ENCODE measurements at regions not wholly inside any gene's neighbourhood (a gene's known extent, or its start where the extent isn't known, plus 50 kb on each side); places are given as distances from the start of the nearest gene placed in this dataset.

GRCh38 chr1:55932402-55932801, 647.0 kb downstream of the PLPP3 start:
- H3K4me1 ChIP-seq: peaks cover 15% of the 10 kb centered on the region
- no peak for TF ChIP-seq POLR2AphosphoS5 (IDR thresholded peaks at IDR 0.05)
- TF ChIP-seq CTCF (IDR thresholded peaks at IDR 0.05): no peak
- no peak for TF ChIP-seq EP300 (IDR thresholded peaks at IDR 0.05)
- no peak for TF ChIP-seq POLR2A (IDR thresholded peaks at IDR 0.05)
- no peak for DNase-seq (ENCODE audit: low spot score in 2 of 2)
- H3K36me3 ChIP-seq: no peaks in the 10 kb centered on the region
- no peak overlapping the region for H3K27ac ChIP-seq
- 83% methylated on average over 1 of the region's 1 CpG for WGBS
- no peaks in the 10 kb centered on the region for H3K9me3 ChIP-seq
- no peak overlapping the region for H3K4me3 ChIP-seq
- H3K27me3 ChIP-seq: no peaks in the 10 kb centered on the region

- DNase-seq (ENCODE audit: low spot score in 2 of 2): no peak
- WGBS: 40% methylated on average over 4 of the region's 4 CpGs
- no peaks in the 10 kb centered on the region for H3K27me3 ChIP-seq
- TF ChIP-seq POLR2AphosphoS5 (IDR thresholded peaks at IDR 0.05): no peak
- TF ChIP-seq EP300 (IDR thresholded peaks at IDR 0.05): no peak
- TF ChIP-seq POLR2A (IDR thresholded peaks at IDR 0.05): no peak
- no peak for TF ChIP-seq CTCF (IDR thresholded peaks at IDR 0.05)
- no peak overlapping the region for H3K27ac ChIP-seq
- H3K4me1 ChIP-seq: peaks cover 15% of the 10 kb centered on the region
- H3K36me3 ChIP-seq: no peaks in the 10 kb centered on the region
- no peaks in the 10 kb centered on the region for H3K9me3 ChIP-seq
- H3K4me3 ChIP-seq: no peak overlapping the region
Measured at GRCh38 chr1:55931081-55931940, 648.1 kb downstream of the PLPP3 start.

- Histone ChIP-seq H3K27me3 (no peaks in the 10 kb centered on the region), H3K36me3 (no peaks in the 10 kb centered on the region), H3K4me3 (no peak overlapping the region), H3K9me3 (no peaks in the 10 kb centered on the region), H3K27ac (no peak overlapping the region), H3K4me1 (peaks cover 15% of the 10 kb centered on the region)
- no peak for DNase-seq (ENCODE audit: low spot score in 2 of 2)
- TF ChIP-seq POLR2AphosphoS5 (IDR thresholded peaks at IDR 0.05) (no peak), EP300 (IDR thresholded peaks at IDR 0.05) (no peak), CTCF (IDR thresholded peaks at IDR 0.05) (no peak), POLR2A (IDR thresholded peaks at IDR 0.05) (no peak)
- 100% methylated on average over 1 of the region's 1 CpG for WGBS
Measured at GRCh38 chr1:55929652-55930051, 649.7 kb downstream of the PLPP3 start.

GRCh38 chr1:55928576-55928975, 650.8 kb downstream of the PLPP3 start:
- Histone ChIP-seq H3K36me3 (no peaks in the 10 kb centered on the region), H3K4me1 (peaks cover 15% of the 10 kb centered on the region), H3K4me3 (no peak overlapping the region), H3K27ac (no peak overlapping the region), H3K27me3 (no peaks in the 10 kb centered on the region), H3K9me3 (no peaks in the 10 kb centered on the region)
- TF ChIP-seq POLR2AphosphoS5 (IDR thresholded peaks at IDR 0.05): no peak
- no peak for TF ChIP-seq EP300 (IDR thresholded peaks at IDR 0.05)
- no peak for TF ChIP-seq POLR2A (IDR thresholded peaks at IDR 0.05)
- no peak for TF ChIP-seq CTCF (IDR thresholded peaks at IDR 0.05)
- DNase-seq (ENCODE audit: low spot score in 2 of 2): no peak
- 68% methylated on average over 2 of the region's 2 CpGs for WGBS

- H3K4me1 ChIP-seq: peaks cover 15% of the 10 kb centered on the region
- 83% methylated on average over 1 of the region's 1 CpG for WGBS
- no peaks in the 10 kb centered on the region for H3K27me3 ChIP-seq
- no peaks in the 10 kb centered on the region for H3K9me3 ChIP-seq
- TF ChIP-seq POLR2A (IDR thresholded peaks at IDR 0.05) (no peak), EP300 (IDR thresholded peaks at IDR 0.05) (no peak), CTCF (IDR thresholded peaks at IDR 0.05) (no peak), POLR2AphosphoS5 (IDR thresholded peaks at IDR 0.05) (no peak)
- H3K4me3 ChIP-seq: no peak overlapping the region
- H3K36me3 ChIP-seq: no peaks in the 10 kb centered on the region
- no peak overlapping the region for H3K27ac ChIP-seq
- no peak for DNase-seq (ENCODE audit: low spot score in 2 of 2)
Measured at GRCh38 chr1:55927702-55928290, 651.6 kb downstream of the PLPP3 start.

Measured in suprapubic skin (tissue), 4 donors.